ENCODE measurements at regions not wholly inside any gene's neighbourhood (a gene's known extent, or its start where the extent isn't known, plus 50 kb on each side); places are given as distances from the start of the nearest gene placed in this dataset.

- TF ChIP-seq CTCF (IDR thresholded peaks at IDR 0.05; ENCODE audit: poor library complexity, severe bottlenecking) (no peak), EP300 (conservative IDR thresholded peaks at IDR 0.05; ENCODE audit: poor library complexity, severe bottlenecking) (no peak), TAF1 (IDR thresholded peaks at IDR 0.05; ENCODE audit: low read depth) (no peak)
Observed at GRCh38 chr5:162299793-162300192, 232.2 kb downstream of the GABRG2 start.

Measured in neural cell (in vitro differentiated cells).